Sciatic nerve (tissue), 2 donors: ENCODE measurements at regions not wholly inside any gene's neighbourhood (a gene's known extent, or its start where the extent isn't known, plus 50 kb on each side); places are given as distances from the start of the nearest gene placed in this dataset.
A peak's percentile ranks its signal among the peaks of the same experiment; 100 is the strongest.
"Not testable (repeated sequence)": the region's sequence is repeated elsewhere in the genome, so short reads cannot be mapped to it uniquely, and the experiment has no call there.

Source experiments
- ATAC-seq: fragments of 200-7000 bp; cut with Tn5 transposase; one replicate; pipeline ENCODE4 v1.9.1; 2020; ENCODE audit warnings: mild to moderate bottlenecking, moderate library complexity
- DNase-seq: peaks from one replicate; pipeline ENCODE4 v3.0.0-alpha.2; 2020; ENCODE audit warnings: low spot score
- intact Hi-C: fragments of 100-400 bp; cut with DNase I; formaldehyde crosslinking; loops from one replicate; pipeline ENCODE4 v1.14.2; 2022
- donor health status: DM: no; HTN: no; CAD: no.
- donor health status: DM: no; HTN: no; CAD: no.

DNA sequence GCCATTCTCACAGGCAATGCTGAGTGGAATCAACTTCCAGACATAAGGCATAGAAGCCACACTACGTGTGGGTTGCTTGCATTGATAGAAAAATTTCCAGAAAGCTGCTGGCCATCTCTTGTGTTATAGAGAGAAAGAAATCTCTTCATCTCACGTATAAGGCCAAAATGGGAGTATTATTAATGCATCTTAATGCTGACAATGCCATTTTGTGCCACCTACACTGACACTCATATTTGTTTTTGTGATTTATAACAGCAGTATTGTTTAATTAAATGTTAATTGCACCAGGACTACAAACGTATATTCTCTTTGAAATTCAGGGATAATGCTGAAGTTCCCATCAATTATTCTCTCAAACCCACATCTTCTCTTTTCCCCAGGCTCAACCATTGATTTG is 56.1 kb upstream of the TMEM132D start:
- intact Hi-C loops = no loop called here
- ATAC-seq (no peak), DNase-seq (no peak)

DNA sequence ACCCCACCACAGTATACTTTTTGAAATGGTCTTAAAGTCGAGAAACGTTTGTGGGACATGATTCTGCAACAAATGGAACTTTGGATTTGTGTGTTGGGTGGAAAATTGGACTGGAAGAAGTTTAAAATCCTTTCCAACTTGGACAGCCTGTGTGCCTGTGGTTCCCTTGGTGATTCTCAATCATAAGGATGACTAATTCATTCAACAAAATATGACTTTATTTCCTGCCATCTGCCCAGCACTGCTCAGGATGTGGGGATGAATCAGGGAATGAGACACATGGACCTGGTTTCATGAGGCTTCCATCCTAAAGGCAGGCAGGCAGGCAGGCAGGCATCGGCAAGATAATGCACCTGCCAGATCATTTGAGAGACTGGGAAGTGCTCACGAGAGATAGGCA is 57.3 kb upstream of the TMEM132D start:
- DNase-seq (no peak), ATAC-seq (no peak)
- intact Hi-C loops = no loop called here

DNA sequence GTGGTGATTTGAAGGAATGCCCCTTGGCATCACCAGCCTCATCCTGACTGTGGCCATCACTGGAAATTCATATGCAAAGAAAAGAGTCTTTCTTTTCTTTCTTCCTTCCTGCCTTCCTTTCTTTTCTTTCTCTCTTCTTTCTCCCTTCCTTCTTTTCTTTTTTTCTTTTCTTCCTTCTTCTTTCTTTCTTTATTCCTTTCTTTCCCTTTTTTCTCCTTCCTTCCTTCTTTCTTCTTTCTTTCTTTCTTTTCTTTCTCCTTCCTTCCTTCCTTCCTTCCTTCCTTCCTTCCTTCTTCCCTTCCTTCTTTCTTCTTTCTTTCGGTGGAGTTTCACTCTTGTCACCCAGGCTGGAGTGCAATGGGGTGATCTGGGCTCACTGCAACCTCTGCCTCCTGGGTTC is 58.0 kb upstream of the TMEM132D start:
- no peak for DNase-seq
- no peak for ATAC-seq
- intact Hi-C loops = no loop called here

DNA sequence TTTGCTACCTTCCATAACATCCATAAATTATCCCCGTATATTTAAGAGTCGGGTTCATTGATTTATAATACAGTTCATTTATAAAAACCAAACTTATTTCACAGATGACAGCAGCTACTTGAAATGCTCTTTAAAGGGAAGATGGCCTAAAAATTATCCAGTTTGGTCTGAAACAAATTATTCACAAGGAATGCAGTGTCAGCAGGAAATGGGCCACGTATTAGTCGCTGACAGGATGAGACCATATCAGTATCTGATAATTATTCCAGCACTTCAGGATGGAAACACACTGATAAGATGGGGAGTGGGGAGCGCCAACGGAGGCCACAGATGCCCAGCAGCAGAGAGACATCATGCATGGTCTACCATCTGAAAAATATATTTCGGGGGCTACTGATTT is 60.5 kb upstream of the TMEM132D start:
- DNase-seq (no peak), ATAC-seq (no peak)
- intact Hi-C loops = no loop called here

DNA sequence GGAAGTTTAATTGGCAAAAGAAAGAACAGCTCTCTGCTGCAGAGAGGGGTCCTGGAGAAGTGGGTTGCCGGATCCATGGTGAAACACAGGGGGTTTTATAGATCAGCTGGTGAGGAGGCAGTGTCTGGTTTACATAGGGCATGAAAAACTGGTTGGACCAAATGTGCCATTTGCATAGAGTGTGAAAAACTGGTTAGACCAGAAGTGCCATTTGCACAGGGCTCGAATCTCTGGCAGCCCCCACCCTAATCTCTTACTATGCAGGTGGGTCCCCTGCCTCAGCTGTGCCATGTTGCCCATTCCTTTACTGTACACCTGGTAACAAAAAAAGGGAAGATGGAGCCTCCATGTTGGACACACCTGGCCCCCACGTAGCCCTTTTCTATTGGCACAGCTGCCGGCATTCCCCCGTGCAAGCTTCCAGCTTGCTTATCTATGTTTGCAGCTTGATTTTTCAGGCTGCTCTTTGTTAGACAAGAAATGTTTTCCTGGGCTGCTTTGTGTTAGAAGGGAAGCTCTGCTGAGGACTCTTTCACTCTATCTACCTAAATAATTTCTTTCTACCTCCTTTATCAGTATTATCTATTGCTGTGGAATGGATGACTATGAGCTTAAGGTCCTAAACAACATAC is 61.1 kb upstream of the TMEM132D start:
- DNase-seq = no peak
- no peak for ATAC-seq
- intact Hi-C loops = no loop called here

DNA sequence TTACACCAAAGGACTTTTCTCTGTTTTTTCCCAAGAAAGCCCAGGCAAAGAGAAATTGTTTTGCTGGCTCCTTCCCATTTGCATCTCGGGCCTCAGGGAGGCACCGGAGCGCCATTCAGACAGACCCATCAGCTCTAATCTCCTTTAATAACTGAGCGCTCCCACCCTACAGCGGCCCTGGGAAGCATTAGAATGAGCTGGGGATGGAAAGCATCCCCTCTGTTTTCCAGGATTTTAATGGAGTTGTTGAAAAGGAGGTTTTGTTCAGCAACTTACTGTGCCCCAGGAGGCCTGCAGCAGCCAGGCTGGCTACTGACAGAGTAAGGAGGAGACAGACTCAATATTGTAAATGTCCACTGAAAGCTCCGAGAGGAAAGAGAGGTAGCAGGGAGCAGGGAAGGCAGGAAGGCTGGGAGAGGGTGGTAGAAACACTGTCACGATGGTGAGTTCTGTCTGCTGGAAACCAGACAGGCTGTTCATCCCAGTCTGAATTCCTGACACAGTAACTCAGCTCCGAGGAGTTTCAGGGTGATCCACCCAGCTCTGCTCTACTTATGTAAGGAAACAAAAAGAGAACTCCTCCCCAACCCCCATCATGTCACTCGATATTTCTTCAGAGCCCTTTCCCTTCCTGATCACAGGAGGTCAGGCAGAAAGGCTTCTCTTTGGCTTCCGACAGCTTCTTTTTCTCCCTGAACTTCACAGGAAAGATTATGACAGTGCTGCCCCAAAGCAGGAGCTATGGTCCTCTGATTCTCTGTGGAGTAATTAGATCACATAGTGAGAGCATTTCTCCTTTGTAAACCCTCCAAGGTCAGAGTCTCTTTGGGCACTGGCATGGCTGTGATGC is 62.5 kb upstream of the TMEM132D start:
- no peak for ATAC-seq
- intact Hi-C loops = no loop called here
- no peak for DNase-seq

DNA sequence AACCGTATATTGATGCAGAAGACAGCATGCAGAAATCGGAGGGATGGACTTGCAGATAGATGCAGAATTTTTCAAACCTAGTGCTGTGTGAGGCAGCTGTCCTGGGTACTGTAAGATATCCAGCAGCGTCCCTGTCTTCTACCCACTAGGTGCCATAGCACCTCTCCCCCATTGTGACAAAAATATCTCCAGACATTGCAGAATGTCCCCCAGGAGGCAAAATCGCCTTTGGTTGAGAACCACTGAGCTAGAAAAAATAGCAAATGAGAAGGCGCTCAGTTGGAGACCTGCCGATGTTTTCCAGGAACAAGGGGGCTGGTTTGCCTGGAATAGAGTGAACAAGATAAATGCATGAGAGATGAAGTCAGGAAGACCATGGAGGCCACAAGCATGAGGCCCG is 67.9 kb upstream of the TMEM132D start:
- no peak for ATAC-seq
- no peak for DNase-seq
- intact Hi-C loops = no loop called here

DNA sequence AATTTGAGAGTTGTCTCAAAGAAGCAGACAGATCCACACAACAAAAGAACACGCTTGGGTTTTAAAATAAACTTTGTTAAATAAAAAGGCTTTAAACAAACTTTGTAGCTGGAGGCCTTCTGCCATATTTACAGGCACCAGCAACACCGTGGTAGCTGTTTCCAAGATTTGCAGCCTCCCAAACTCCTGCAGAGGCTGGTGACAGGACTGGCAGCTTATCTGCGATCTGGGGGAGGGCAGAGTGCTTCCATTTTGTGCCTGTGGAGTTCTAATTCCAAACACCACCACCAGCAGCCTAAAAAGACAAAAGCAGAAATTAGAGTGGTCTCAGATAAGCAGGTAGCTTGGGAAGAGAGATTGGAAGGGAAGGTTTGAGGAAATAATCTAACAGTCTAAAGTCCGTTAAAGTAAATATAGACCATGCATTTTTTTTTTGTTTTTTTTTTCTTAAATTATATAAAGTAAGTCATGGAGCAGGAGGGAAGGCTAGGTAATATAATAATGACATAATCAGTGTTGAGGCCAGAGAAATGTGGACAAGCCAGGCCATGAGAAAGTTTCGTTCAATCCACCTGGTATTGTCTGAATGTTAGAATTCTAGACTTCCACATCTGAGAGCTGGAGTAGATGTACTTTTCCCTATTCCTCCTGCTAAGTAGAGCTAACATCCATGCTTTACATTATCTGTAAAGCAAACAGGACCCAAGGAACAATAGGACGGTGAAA is 69.6 kb upstream of the TMEM132D start:
- DNase-seq = no peak
- intact Hi-C loops = no loop called here
- no peak for ATAC-seq

DNA sequence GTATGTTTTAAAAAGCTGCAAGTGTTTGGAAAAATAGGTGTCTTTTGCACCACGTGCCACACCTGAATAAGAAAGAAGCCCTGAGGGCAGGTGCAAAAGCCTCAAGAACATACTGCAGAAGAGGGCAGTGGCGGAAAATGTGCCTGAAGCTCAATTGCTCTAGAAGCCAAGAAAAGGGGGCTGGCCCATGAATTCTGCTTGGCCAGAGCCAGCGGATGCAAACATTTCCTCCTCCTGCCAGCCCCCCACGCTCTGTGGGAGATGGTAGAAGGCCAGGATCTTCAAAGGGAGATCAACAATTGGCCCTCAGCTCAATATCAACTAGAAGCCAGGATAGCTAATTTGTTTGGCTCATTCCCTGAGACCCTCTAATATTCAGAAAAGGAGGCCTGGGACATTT is 80.3 kb upstream of the TMEM132D start:
- intact Hi-C loops = no loop called here
- DNase-seq = no peak
- no peak for ATAC-seq

DNA sequence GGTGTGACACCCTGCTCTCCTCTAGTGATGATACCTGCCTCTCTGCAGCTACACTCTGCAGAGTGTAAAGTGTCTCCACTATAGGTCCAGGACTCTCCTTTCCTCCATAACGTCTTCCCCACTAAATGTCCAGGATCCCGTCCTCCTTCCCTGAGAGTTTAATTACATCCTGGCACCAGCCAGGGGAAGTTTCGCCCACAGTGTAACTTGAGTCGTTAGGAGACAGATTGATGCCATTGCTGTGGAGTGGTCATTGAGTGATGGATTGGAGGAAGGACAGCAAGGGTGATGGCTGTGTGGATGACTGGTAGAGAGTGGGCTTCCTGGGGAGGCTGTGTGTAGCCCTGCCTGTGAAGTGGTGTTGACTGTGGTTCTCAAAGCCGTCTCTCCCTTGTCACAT is 84.0 kb upstream of the TMEM132D start:
- no peak for ATAC-seq
- intact Hi-C loops = no loop called here

DNA sequence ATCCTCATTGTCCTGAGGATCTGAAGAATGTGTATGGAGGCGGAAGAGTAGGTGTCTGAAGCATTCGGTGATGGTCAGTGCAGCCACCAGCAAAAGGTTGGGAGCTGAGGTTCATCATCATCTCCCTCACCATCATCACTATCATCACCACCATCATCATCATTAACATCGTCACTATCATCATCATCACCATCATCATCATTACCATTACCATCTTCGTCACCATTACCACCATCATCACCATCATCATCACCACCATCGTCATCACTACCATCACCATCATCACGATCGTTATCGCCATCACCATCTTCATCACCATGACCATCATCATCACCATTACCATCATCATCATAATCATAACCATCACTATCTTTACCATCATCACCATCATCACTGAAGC is 90.8 kb upstream of the TMEM132D start:
- intact Hi-C loops = no loop called here
- DNase-seq (no peak), ATAC-seq (no peak)

More for the DNA sequence above, 84.0 kb upstream of the TMEM132D start:
- DNase-seq = no peak

DNA sequence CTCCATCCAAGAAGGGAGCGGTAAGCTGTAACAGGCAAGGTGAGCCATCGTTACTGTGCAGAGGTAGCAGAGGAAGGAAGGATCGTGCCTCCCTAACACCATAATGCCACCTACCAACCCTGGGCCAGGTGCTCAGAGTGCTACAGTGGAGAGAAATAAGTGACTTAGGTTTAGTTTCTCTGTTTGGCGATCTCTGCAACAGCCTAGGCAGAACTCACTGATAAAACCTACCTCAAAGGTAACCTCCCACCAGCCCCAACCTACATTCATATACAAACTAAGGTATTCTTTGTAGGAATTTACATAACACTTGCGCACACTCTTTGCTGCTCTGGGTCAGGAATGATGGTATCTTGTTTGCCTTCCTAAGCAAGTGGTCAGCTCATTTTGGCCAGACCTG is 93.4 kb upstream of the TMEM132D start:
- DNase-seq (no peak), ATAC-seq (no peak)
- intact Hi-C loops = no loop called here

DNA sequence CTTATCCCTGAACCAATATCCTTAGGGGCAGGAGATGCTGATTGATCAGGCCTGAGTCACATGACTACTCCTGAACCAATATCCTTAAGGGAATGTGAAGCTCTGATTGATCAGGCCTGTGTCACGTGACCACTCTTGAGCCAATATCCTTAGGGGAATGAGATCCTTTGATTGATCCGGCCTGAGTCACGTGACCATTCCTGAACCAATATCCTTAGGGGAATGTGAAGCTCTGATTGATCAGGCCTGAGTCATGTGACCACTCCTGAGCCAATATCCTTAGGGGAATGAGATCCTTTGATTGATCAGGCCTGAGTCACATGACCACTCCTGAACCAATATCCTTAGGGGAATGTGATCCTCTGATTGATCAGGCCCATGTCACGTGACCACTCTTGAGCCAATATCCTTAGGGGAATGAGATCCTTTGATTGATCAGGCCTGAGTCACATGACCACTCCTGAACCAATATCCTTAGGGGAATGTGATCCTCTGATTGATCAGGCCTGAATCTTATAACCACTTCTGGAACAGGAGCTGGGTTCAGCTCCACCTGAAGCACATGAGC is 100.6 kb upstream of the TMEM132D start:
- ATAC-seq, intact Hi-C loops, DNase-seq: not testable (repeated sequence)

DNA sequence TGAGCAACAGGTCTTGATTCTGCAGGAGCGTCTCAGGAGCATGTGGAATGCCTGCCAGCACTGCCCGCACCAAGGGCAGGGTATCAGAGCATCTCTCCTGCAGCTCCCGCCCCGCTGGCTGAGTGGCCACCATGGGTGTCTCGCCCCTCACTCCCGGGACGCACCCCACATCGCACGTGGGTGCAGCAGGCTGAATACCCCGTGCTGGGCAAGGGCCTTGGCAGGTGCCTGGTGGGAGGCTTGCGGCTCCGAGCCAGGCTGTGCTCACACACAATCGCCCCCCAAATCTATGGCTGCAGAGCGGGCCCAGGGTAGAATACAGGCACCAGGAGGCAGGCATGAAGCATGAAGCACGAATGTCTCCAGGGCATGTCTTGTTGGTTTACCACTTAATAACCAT is 103.9 kb upstream of the TMEM132D start:
- intact Hi-C loops = no loop called here
- DNase-seq (no peak), ATAC-seq (no peak)

DNA sequence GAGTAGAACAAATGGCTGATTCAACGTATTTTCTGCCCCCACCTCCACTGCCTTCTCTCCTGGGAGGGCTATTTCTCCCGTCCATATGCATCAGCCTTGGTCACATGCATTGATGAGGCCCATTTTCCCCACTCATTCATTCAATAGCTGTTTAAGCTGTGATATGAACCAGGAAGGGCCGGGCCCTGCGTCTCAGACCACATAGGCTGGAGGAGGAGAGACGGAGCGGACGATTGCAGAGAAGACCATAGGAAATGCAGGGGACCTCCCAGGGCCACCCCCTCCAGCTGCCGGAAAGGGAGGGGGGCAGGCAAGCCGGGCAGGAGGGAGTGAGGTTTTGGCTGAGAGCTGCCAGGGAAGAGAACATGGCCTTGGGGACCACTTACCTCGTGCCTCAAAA is 104.4 kb upstream of the TMEM132D start:
- DNase-seq = no peak
- ATAC-seq = no peak
- intact Hi-C loops = no loop called here

DNA sequence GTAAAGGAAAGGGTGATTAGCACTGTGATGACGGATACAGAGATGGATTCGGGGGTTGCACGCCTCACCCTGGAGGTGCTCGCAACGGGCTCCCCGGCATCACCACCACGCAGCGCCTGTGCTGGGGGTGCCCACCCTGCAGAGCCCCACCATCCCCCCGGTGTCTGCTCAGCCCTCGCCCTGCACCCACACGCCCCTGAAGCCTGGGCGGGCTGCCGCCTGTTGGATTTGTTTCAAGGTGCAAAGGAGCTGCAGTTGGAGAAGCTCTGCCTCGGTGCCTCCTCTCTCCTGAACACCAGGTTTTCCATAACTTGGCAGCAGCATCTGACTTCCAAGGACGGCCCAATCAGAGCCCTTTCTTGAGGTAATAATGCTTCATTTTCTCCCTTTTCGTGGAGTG is 106.1 kb upstream of the TMEM132D start:
- intact Hi-C loops = no loop called here
- DNase-seq (no peak), ATAC-seq (no peak)

DNA sequence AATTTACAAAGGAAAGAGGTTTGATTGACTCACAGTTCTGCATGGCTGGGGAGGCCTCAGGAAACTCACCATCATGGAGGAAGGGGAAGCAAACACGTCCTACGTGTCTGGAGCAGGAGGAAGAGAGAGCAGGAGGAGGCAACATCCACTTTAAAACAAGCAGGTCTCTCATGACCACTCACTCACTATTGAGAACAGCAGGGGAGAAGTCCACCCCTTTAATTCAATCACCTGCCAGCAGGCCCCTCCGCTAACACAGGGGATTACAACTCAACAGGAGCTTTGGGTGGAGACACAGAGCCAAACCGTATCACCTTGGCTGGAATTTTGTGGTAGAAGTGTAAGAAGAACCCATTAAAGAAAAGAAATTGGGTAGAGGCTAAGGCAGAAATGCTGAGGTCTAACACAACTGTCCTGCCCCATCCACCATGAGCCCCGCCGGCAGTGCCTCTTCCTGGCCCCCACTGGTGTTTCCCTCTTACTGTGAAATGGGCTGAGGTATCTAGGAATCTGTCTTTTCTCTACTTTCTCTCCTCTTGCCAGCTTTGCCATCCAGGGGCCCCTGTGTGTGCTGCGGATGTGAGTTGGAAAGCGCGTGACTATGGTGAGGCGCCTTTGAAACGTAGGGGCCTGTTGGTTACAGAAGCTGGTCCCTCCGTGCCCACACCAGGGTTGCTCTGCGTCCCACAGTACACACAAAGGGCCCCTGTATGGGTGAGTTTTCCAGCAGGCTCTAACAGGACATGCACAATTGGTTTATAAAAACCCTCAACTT is 108.0 kb upstream of the TMEM132D start:
- DNase-seq (no peak), ATAC-seq (no peak)
- intact Hi-C loops = no loop called here

DNA sequence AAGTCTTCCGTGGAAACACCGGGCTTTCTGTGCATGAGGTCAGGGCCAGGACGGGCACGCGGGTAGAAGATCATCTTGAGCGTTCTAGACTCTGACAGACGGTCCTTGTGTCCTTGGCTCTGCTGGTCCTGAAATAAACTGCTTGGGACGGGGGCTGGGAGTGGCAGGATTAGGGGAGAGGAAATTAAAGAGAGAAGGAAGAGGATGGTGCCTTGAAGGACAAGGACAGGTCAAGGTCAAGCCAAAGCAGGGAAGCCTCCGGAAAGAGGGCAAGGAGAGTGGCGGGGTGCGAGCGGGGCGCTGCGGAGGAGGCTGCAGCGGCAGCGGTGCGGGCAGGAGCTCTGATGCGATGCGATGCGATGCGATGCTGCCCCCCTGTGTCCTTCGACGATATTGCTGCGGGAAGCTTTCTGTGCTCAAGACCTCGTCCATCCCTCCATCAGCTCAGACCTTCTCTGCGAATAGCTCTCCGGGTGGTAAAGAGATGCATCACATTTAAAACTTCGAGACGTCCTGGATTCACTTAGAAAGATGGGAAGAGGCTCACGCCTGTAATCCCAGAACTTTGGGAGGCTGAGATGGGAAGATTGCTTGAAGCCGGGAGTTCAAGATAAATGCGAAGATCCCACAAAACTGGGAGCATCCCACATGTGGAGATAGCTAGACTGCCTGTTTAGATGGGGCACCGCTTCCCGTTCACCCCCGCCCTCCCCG is 110.1 kb upstream of the TMEM132D start:
- intact Hi-C loops = no loop called here
- DNase-seq (peak; percentile 64), ATAC-seq (peak; percentile 39)

DNA sequence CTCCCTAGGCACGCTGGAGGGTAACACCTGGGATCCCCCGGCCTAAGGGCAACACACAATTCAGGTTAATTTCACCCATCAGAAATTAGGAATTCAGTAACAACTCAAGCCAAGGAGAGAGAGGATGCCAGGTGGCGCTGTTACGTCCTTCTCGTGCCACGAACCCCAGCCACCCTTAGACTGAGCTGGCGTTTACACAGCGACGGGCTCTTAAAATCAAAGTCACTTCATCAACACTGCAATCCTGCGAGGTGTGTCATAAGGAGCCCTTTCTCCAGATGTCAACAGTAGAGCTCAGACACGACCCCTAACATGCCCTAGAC is 110.6 kb upstream of the TMEM132D start:
- intact Hi-C loops = no loop called here
- ATAC-seq = no peak
- no peak for DNase-seq
